ENCODE measurements at regions not wholly inside any gene's neighbourhood (a gene's known extent, or its start where the extent isn't known, plus 50 kb on each side); places are given as distances from the start of the nearest gene placed in this dataset.

- no peak for TF ChIP-seq CTCF (optimal IDR thresholded peaks at IDR 0.05 in 1 of 3, IDR thresholded peaks at IDR 0.05 in 1 of 3, conservative IDR thresholded peaks at IDR 0.05 in 1 of 3; ENCODE audit: extremely low read depth in 1 of 3, insufficient read depth in 2 of 3, low read length in 3 of 3)
- TF ChIP-seq EZH2 (IDR thresholded peaks at IDR 0.05; ENCODE audit: low read length) = no peak
These were observed 1210.6 kb downstream of the SORCS1 start for GRCh38 chr10:105953861-105954260.

Measured in keratinocyte (primary cell).